HG03159 (cell line): ENCODE measurements at regions not wholly inside any gene's neighbourhood (a gene's known extent, or its start where the extent isn't known, plus 50 kb on each side); places are given as distances from the start of the nearest gene placed in this dataset.
"Not testable (repeated sequence)": the region's sequence is repeated elsewhere in the genome, so short reads cannot be mapped to it uniquely, and the experiment has no call there.

Experiments
- ATAC-seq: cut with Tn5 transposase; IDR thresholded peaks from one replicate; pipeline ENCODE4 v1.9.1; 2021; ENCODE audit warnings: mild to moderate bottlenecking, moderate library complexity; ENCODE audit not compliant: unreplicated experiment

GRCh38 chr1:213751064-213751397 is 236.7 kb upstream of the PROX1 start:
- no peak for ATAC-seq

GRCh38 chr1:213759359-213760181 is 228.2 kb upstream of the PROX1 start:
- ATAC-seq: no peak

- no peak for ATAC-seq
Observed at GRCh38 chr1:213761845-213762407, 225.8 kb upstream of the PROX1 start.

GRCh38 chr1:213767683-213768082 is 220.1 kb upstream of the PROX1 start:
- no peak for ATAC-seq

- ATAC-seq: no peak
Observed at GRCh38 chr1:213772128-213773063, 215.4 kb upstream of the PROX1 start.

- no peak for ATAC-seq
Observed at GRCh38 chr1:213773975-213774374, 213.8 kb upstream of the PROX1 start.

GRCh38 chr1:213776969-213777368 is 210.8 kb upstream of the PROX1 start:
- ATAC-seq: no peak

- no peak for ATAC-seq
Observed at GRCh38 chr1:213779228-213779627, 208.5 kb upstream of the PROX1 start.

GRCh38 chr1:213782941-213783672 is 204.7 kb upstream of the PROX1 start:
- no peak for ATAC-seq

GRCh38 chr1:213783893-213784292 is 203.9 kb upstream of the PROX1 start:
- ATAC-seq: no peak

- ATAC-seq: no peak
Observed at GRCh38 chr1:213786683-213787082, 201.1 kb upstream of the PROX1 start.

GRCh38 chr1:213790565-213790964 is 197.2 kb upstream of the PROX1 start:
- no peak for ATAC-seq

GRCh38 chr1:213793482-213794067 is 194.2 kb upstream of the PROX1 start:
- ATAC-seq: no peak

GRCh38 chr1:213796525-213796924 is 191.2 kb upstream of the PROX1 start:
- ATAC-seq: no peak

- ATAC-seq: not testable (repeated sequence)
Observed at GRCh38 chr1:213808288-213808687, 179.5 kb upstream of the PROX1 start.

GRCh38 chr1:213817156-213817555 is 170.6 kb upstream of the PROX1 start:
- ATAC-seq: no peak

- ATAC-seq: no peak
Observed at GRCh38 chr1:213820362-213821149, 167.2 kb upstream of the PROX1 start.

- ATAC-seq: no peak
Observed at GRCh38 chr1:213821175-213821942, 166.4 kb upstream of the PROX1 start.

- ATAC-seq: no peak
Observed at GRCh38 chr1:213821943-213822334, 165.8 kb upstream of the PROX1 start.
